IPS DF 6.9 (cell line): ENCODE measurements at regions not wholly inside any gene's neighbourhood (a gene's known extent, or its start where the extent isn't known, plus 50 kb on each side); places are given as distances from the start of the nearest gene placed in this dataset.

ENCODE experiments used
- DNase-seq: peaks from one replicate; pipeline ENCODE4 v3.0.0-alpha.2; 2013; ENCODE audit warnings: low read depth, low spot score
- H3K27ac ChIP-seq: one replicate; pipeline ENCODE4 v1.5.1; 2013; ENCODE audit warnings: low read length, control low read depth
- H3K27me3 ChIP-seq: 2 replicates; pipeline ENCODE4 v1.6.1; 2013; ENCODE audit warnings: mild to moderate bottlenecking, low read length; ENCODE audit not compliant: control insufficient read depth, insufficient read depth
- H3K36me3 ChIP-seq: 2 replicates; pipeline ENCODE4 v1.6.1; 2013; ENCODE audit warnings: low read length; ENCODE audit not compliant: control insufficient read depth, insufficient read depth
- H3K4me1 ChIP-seq: 2 replicates; pipeline ENCODE4 v1.6.1; 2013; ENCODE audit warnings: low read length; ENCODE audit not compliant: control insufficient read depth, insufficient read depth
- H3K4me3 ChIP-seq: 2 replicates; pipeline ENCODE4 v1.5.1; 2013; ENCODE audit warnings: mild to moderate bottlenecking, low read length
- H3K9me3 ChIP-seq: 2 replicates; pipeline ENCODE4 v1.6.1; 2013; ENCODE audit warnings: low read length, inconsistent platforms; ENCODE audit not compliant: control insufficient read depth, insufficient read depth
- WGBS: extraction: QIAGEN DNeasy Blood & Tissue Kit; methylation state at CpG from one replicate; pipeline ENCODE4 v1.1.7; 2013; ENCODE audit warnings: mixed read lengths, missing lambda C conversion rate; ENCODE audit not compliant: insufficient read length, insufficient coverage; 5-methylcytosine and 5-hydroxymethylcytosine counted together

DNA sequence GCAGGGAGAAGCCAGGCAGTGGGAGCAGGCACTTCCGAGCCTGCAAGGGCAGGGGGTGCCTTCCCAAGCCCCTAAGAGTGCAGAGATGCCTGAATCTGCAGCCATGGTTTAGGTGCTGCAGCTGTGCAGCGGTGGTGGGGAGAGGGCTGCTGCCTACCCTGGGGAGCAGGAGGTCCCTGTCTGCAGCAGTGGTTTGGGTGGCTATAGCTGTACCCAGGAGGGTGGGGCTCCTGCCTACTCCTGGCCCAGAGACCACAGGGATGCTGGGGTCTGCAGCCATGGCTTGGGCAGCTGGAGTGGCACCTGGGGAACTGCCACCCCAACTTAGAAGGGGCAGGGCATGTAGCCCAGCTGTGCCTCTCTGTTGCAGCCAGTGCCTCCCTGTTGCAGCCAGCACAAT lies 488.1 kb upstream of the THBS1 start:
- H3K27ac ChIP-seq = no peak overlapping the region
- no peak overlapping the region for H3K4me3 ChIP-seq
- DNase-seq = no peak
- no CpG with 5 or more reads among the region's 2 CpGs for WGBS
- H3K27me3 ChIP-seq = no peaks in the 10 kb centered on the region
- peaks cover 4% of the 10 kb centered on the region; the same call in 1 of the 2 replicates for H3K4me1 ChIP-seq
- no peaks in the 10 kb centered on the region for H3K9me3 ChIP-seq
- no peaks in the 10 kb centered on the region for H3K36me3 ChIP-seq

DNA sequence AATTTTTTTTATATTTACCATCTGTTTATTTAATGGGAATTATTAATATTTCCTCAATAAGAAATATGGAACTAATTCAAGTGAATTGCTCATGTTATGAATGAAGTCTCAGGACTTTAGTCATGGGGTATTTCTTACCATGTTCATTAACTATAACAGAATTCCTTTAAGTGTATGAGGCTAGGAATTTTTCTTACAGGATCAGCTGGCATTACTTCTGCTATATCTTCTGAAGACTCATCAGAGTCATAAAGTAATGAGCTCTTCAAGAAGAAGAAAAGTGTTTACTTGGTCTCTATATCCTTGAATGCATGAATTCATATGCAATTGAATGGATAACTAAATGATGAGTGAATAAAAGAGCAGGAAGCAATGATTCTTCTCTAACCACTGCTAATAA lies 486.8 kb upstream of the THBS1 start:
- Histone ChIP-seq H3K4me3 (no peak overlapping the region), H3K27me3 (no peaks in the 10 kb centered on the region), H3K4me1 (peaks cover 2% of the 10 kb centered on the region; the same call in 1 of the 2 replicates), H3K36me3 (no peaks in the 10 kb centered on the region), H3K9me3 (no peaks in the 10 kb centered on the region), H3K27ac (no peak overlapping the region)
- no peak for DNase-seq

DNA sequence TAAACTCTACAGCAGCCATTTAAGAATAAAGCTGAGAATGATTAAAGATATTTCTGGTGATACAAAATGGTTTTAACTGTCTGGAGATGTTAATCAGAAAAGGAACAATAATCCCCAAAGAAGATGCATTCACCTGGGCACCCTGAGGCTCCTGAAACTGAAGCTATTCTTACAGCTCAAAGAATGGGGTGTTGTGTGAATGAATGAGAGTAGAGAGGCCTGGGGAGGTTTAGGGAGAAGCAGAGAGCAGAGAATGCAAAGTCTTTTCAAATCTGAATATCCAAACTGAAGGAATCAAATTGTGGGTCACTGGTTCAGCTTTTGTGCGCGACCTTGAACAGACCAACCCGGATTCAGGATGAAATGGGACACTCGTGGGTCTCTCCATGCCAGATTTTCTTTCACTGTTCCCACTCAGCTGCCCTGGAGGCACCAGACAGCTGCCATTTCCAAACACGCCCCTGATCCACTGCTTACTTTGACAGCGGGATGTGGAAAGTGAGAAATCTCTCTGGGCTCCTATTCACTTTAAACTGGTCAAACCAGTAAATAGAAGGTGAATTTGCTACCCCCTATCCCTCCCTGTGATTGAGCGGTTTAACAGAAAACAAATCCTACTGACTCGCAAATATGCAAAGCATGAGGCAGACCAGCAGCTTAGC lies 485.5 kb upstream of the THBS1 start:
- H3K4me1 ChIP-seq = peaks cover 2% of the 10 kb centered on the region; the same call in 1 of the 2 replicates
- WGBS = no CpG with 5 or more reads among the region's 8 CpGs
- no peaks in the 10 kb centered on the region for H3K9me3 ChIP-seq
- no peak overlapping the region for H3K4me3 ChIP-seq
- no peak overlapping the region for H3K27ac ChIP-seq
- DNase-seq = no peak
- no peaks in the 10 kb centered on the region for H3K27me3 ChIP-seq
- H3K36me3 ChIP-seq = no peaks in the 10 kb centered on the region

DNA sequence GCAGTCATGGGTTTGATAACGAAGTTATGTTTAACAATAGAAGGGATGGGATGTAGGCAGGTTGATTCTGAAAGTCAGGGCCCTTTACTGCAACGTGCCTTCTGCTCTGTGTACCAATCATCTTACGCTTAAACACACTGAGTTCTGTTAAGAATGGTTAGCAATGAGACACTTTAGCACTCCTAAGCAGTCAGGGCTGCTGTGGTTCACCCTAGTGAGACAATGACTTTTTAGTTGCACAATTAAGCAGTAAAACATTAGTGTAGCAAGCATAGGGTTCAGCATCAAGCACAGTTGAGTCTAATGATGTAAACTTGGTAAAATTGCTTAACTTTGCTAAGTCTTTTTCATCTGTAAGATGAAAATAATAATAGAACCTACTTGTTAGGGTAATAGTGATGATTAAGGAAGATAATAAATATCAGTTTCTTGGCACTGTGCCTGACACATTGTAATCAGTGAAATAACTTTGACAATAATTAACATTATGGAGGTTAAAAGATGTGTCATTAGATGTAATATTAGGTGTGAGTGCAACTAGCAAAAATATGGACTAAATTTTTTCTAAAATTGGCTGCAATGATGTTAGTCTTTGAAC lies 484.2 kb upstream of the THBS1 start:
- Histone ChIP-seq H3K36me3 (no peaks in the 10 kb centered on the region), H3K27me3 (no peaks in the 10 kb centered on the region), H3K4me1 (peaks cover 2% of the 10 kb centered on the region; the same call in 1 of the 2 replicates), H3K4me3 (no peak overlapping the region), H3K9me3 (no peaks in the 10 kb centered on the region), H3K27ac (no peak overlapping the region)
- DNase-seq = no peak
- no CpG with 5 or more reads among the region's 3 CpGs for WGBS

DNA sequence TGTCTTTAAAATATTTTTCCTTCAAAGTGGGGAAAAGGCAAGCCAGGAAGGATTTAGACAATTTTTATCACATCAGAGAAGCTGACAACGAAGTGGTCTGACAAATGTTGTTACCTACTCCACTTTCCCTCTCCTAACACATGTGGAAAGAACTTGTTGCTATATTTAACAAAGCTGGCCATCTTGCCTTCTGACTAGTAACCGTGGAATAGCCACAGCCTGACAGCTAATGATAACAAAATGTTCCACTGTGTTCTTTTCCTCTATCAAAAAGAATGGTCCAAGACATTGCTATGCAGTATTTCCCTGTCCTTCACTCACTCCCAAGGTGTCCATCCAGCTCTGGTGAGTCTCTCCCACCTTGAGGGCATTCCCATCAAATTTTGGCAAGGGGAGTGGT lies 481.4 kb upstream of the THBS1 start:
- Histone ChIP-seq H3K27me3 (no peaks in the 10 kb centered on the region), H3K27ac (no peak overlapping the region), H3K4me3 (no peak overlapping the region), H3K4me1 (peaks cover 2% of the 10 kb centered on the region; the same call in 1 of the 2 replicates), H3K9me3 (no peaks in the 10 kb centered on the region), H3K36me3 (no peaks in the 10 kb centered on the region)
- WGBS = no CpG with 5 or more reads among the region's 2 CpGs
- DNase-seq = no peak

DNA sequence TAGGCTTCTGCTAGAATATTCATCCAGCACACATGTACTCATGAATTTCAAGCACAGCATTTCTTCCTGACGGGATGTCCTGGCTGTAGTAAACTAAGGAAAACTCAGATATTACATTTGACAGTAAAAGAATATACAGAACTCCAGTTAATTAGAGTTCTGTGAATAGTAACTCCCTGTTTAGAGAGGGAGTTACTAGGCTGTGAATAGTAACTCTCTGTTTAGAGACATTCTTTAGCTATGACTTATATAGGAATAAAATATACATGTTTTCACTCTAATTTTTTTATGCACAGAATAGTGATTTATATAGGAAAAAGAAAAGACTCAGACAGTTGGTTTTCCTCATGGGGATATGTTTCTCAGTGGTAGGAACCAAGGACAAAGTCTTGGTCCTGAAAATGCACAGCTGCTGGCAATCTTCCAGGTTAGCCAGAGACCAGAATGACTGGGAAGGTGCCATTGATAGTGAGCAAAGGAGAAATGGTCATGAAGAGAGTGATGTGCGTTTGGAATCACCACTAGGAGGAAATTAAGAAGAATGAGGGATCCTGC lies 480.7 kb upstream of the THBS1 start:
- Histone ChIP-seq H3K4me3 (no peak overlapping the region), H3K9me3 (no peaks in the 10 kb centered on the region), H3K27me3 (no peaks in the 10 kb centered on the region), H3K27ac (no peak overlapping the region), H3K36me3 (no peaks in the 10 kb centered on the region), H3K4me1 (peaks cover 2% of the 10 kb centered on the region; the same call in 1 of the 2 replicates)
- WGBS = no CpG with 5 or more reads among the region's 2 CpGs
- DNase-seq = no peak

DNA sequence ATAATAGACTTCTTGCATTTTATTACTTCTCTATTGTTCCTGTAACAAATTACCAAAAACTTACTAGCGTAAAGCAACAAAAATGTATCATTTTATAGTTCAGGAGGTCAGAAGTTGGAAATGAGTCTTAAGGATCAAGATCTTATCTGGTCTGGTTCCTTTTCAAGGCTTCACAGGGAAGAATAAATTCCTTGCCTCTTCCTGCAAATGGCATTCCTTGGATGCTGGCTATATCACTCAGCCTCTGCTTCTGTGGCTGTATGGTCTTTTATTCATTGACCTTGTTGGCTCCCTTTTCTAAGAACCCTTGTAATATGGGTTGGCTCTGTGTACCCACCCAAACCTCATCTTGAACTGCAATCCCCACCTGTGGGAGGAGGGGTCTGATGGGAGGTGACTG lies 478.4 kb upstream of the THBS1 start:
- no peak for DNase-seq
- no CpG with 5 or more reads among the region's 1 CpG for WGBS

DNA sequence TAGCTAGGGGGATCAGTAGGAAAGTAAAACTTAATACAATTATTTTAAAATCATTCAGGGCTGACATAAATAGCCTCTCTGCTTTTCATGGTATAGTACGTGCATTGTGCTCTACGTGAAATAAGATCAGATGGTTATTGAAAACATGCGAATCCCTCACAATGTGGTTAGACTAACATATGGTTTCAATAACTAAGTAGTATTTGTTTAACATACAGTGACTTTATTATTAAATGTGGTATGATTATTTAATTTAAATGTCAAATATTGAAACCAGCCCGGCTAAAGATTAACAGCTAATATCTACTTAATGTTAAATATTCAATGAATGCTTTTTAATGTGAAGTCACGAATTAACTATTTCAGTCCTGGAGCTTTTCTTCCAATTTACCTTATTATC lies 473.9 kb upstream of the THBS1 start:
- no peak overlapping the region for H3K27ac ChIP-seq
- H3K4me1 ChIP-seq = no peaks in the 10 kb centered on the region
- H3K4me3 ChIP-seq = no peak overlapping the region
- DNase-seq = no peak
- H3K9me3 ChIP-seq = no peaks in the 10 kb centered on the region; the same call in 1 of the 2 replicates
- no peaks in the 10 kb centered on the region for H3K36me3 ChIP-seq
- WGBS = no CpG with 5 or more reads among the region's 5 CpGs
- no peaks in the 10 kb centered on the region for H3K27me3 ChIP-seq

More for the DNA sequence above, 478.4 kb upstream of the THBS1 start:
- Histone ChIP-seq H3K4me3 (no peak overlapping the region), H3K4me1 (no peaks in the 10 kb centered on the region), H3K9me3 (no peaks in the 10 kb centered on the region), H3K27ac (no peak overlapping the region), H3K36me3 (no peaks in the 10 kb centered on the region), H3K27me3 (no peaks in the 10 kb centered on the region)

DNA sequence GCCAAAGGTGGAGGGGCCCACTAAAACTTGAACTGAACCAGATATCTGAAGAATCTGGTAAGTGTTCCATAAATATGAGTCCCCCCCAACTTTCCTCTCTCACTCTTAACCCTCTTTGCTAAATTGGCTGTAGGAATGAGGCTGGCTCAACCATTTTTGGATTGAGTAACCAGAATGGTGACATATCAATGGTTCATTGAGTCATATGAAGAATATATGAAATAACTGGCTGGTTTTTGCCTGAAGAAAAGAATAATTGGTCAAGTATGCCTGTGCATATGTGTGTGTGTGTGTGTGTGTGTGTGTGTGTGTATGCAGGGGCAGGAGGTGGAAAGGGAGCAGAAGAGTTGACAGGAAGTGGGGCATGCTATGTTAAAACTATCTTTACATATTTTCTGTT lies 472.9 kb upstream of the THBS1 start:
- no peaks in the 10 kb centered on the region for H3K36me3 ChIP-seq
- DNase-seq = no peak
- H3K27ac ChIP-seq = no peak overlapping the region
- no peaks in the 10 kb centered on the region for H3K4me1 ChIP-seq
- H3K9me3 ChIP-seq = no peaks in the 10 kb centered on the region; the same call in 1 of the 2 replicates
- no peak overlapping the region for H3K4me3 ChIP-seq
- H3K27me3 ChIP-seq = no peaks in the 10 kb centered on the region

DNA sequence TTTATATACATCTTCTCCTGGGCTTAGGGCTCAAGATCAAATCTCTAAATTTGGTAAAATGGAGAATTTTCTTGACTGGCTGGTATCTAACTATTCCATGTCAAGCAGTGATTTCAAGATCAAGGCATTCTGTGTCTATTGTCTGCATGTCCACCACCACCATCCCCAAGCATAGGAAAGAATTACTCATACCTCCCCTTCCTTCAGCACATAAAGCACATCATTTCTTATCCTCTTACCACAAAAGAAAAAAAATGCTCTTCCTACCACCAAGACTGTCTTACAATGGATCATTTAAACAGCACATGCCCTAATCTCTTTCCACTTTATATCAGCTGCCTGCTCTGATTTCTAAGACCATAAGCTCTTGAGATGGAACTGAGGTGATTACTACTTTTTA lies 470.5 kb upstream of the THBS1 start:
- H3K4me1 ChIP-seq = no peaks in the 10 kb centered on the region
- H3K27me3 ChIP-seq = no peaks in the 10 kb centered on the region
- H3K4me3 ChIP-seq = no peak overlapping the region
- no peaks in the 10 kb centered on the region; the same call in 1 of the 2 replicates for H3K9me3 ChIP-seq
- no peak for DNase-seq
- no peak overlapping the region for H3K27ac ChIP-seq
- no peaks in the 10 kb centered on the region for H3K36me3 ChIP-seq

DNA sequence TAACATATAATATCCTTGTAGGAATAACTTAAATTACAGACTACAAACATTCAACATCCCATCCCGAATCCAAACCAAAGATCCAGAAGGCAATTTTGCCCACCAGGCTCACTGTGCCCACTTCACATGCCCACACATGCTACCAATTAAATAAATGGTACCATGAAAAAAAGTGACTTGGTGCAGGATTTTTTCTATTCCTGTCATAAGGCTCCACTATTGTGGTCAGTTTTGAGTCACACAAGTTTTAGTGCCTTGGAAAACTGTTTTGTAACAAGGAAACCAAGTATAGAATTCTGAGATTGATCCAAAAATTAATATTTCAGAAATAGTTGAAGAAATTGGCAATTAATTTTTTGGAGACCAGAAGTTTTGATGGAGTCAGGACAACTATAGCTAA lies 470.1 kb upstream of the THBS1 start:
- no peak overlapping the region for H3K27ac ChIP-seq
- no peaks in the 10 kb centered on the region; the same call in 1 of the 2 replicates for H3K9me3 ChIP-seq
- DNase-seq = no peak
- H3K4me1 ChIP-seq = no peaks in the 10 kb centered on the region
- no peaks in the 10 kb centered on the region for H3K27me3 ChIP-seq
- WGBS = no CpG with 5 or more reads among the region's 1 CpG
- no peaks in the 10 kb centered on the region for H3K36me3 ChIP-seq
- H3K4me3 ChIP-seq = no peak overlapping the region
